ENCODE measurements at regions not wholly inside any gene's neighbourhood (a gene's known extent, or its start where the extent isn't known, plus 50 kb on each side); places are given as distances from the start of the nearest gene placed in this dataset.
"Not testable (repeated sequence)": the region's sequence is repeated elsewhere in the genome, so short reads cannot be mapped to it uniquely, and the experiment has no call there.

DNA sequence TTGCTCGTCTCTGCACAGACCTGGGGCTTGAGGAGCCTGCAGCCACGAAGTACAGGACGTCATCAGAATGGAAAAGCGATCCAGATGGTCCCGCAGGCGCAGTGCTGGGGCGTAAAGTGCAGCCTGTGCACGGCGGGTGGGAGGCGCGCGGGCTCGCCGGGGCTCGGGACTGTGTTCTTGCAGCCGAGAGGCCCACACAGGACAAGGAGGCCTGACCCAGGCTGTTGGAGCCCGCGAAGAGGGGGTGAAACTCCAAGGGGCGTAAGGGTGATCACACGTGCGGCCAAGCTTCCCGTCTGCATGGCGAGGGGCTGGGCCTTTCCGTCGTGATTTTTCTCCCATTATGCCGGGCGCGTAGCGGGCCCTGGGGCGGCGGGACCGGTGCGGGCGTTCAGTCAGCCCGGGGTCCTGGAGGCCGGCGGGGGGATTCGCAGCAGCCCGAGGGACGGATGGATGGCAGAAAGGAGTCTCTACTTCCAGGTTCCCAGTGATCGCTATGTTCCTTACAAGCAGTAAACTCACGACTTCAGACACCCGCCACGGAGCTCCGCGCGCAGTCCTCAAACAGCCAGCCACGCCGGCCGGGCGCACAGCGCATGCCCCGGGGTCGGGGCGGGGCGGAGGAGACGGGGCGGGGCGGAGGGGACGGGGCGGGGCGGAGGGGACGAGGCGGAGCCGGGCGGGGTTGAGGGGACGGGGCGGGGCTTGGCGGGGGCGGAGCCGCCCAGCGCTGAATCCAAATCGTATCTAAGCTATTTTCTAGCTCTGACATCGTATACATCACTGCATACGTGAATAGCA lies 141.0 kb upstream of the KCNJ18 start:
- Mint-ChIP-seq H3K27me3 (peaks cover 13 to 17% of the 10 kb centered on the region in 2 donors), H3K4me1 (peaks cover 11 to 33% (median 20%) of the 10 kb centered on the region in 4 donors), H3K27ac (peak overlapping the region in 5 of 7 donors; percentile 34 to 61 (median 50)), H3K36me3 (peaks cover 4% of the 10 kb centered on the region in 2 donors), H3K4me3 (peak overlapping the region; percentile 83 to 92 (median 88)), H3K9me3 (peaks cover 2 to 28% (median 15%) of the 10 kb centered on the region in 8 donors)
- ChIA-PET CTCF (ENCODE audit: partially characterized antibody) (interaction anchor here (3.2 kb wide), 1 partner anchor 38 kb away, joined by 14 read pairs; no protein-coding TSS in a partner anchor), POLR2A (ENCODE audit: partially characterized antibody) (interaction anchor here (0.8 to 1.4 kb wide), 3 partner anchors 275 to 510 kb away, joined by 3 to 7 read pairs (median 3); partner anchors contain the start of gene USP22)
- Histone ChIP-seq H3K27me3 (ENCODE audit: insufficient read depth, low read length) (no peaks in the 10 kb centered on the region), H3K4me1 (ENCODE audit: insufficient read depth, low read length) (peaks cover 18% of the 10 kb centered on the region), H3K9me3 (ENCODE audit: control insufficient read depth in 1 of 2, low read length in 2 of 2) (no peaks in the 10 kb centered on the region), H3K27ac (ENCODE audit: low read depth, low read length) (peak overlapping the region; percentile 34), H3K36me3 (ENCODE audit: insufficient read depth, low read length) (no peaks in the 10 kb centered on the region), H3K4me3 (ENCODE audit: low read length in 2 of 2) (peak overlapping the region in 1 of 2 donors; percentile 73)
- DNase-seq, result peak; percentile 74 to 81 (median 76)
- intact Hi-C loops (cut with micrococcal nuclease), result loop anchor here (1.0 to 10.0 kb wide), 3 partner anchors 269 to 1396 kb away; partner anchors contain the start of genes DHRS7B and MAP2K3

DNA sequence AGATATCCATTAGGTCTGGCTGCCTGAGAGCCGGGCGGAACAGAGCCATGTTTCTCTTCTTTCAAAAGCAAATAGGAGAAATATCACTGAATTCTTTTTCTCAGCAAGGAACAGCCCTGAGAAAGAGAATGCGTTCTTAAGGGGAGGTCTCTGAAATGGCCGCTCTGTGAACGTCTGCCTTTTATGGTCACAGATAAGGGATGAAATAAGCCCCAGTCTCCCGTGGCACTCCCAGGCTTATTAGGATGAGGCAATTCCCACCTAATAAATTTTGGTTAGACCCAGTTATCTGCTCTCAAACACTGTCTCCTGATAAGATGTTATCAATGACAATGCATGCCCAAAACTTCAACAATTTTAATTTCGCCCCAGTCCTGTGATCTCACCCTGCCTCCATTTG lies 133.4 kb upstream of the KCNJ18 start:
- POLR2A ChIA-PET (ENCODE audit: partially characterized antibody); H3K9me3 ChIP-seq (ENCODE audit: control insufficient read depth in 1 of 2, low read length in 2 of 2); DNase-seq; H3K27ac ChIP-seq (ENCODE audit: low read depth, low read length); H3K36me3 Mint-ChIP-seq; H3K4me1 Mint-ChIP-seq; H3K4me1 ChIP-seq (ENCODE audit: insufficient read depth, low read length); H3K4me3 Mint-ChIP-seq; H3K36me3 ChIP-seq (ENCODE audit: insufficient read depth, low read length); H3K4me3 ChIP-seq (ENCODE audit: low read length in 2 of 2); H3K27me3 ChIP-seq (ENCODE audit: insufficient read depth, low read length); H3K27ac Mint-ChIP-seq; CTCF ChIA-PET (ENCODE audit: partially characterized antibody): not testable (repeated sequence)
- intact Hi-C loops (cut with micrococcal nuclease), result loop anchor here (10.0 kb wide), 1 partner anchor 1404 kb away; no protein-coding TSS in a partner anchor
- Mint-ChIP-seq H3K27me3 (peaks cover 11 to 19% of the 10 kb centered on the region in 2 donors), H3K9me3 (peaks cover 4 to 50% (median 31%) of the 10 kb centered on the region in 8 donors)

DNA sequence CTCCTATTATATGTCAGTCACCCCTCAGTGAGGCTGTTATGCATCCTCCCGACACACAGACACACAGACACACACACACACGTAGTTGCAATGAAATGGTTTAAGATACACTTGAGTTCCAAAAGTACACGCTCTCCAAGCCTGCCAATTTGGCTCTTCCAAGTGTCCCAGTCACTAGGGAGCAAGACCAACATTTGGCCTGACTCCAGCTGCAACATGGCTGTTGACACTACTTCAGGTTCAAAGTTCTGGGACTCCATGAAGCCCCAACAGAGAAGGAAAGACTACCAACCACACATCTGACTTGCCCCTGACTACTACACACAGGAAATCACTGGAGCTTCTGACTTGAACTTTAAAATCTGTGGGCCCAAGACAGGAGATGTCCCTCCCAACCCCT lies 128.1 kb upstream of the KCNJ18 start:
- no peak overlapping the region for H3K27ac Mint-ChIP-seq
- intact Hi-C loops (cut with micrococcal nuclease), result no loop called here
- ChIA-PET CTCF (ENCODE audit: partially characterized antibody) (no interaction called here), POLR2A (ENCODE audit: partially characterized antibody) (no interaction called here)
- H3K4me1 ChIP-seq (ENCODE audit: insufficient read depth, low read length), result no peaks in the 10 kb centered on the region
- no peak overlapping the region for H3K4me3 ChIP-seq (ENCODE audit: low read length in 2 of 2)
- peaks cover 0 to 3% of the 10 kb centered on the region in 2 donors for H3K36me3 Mint-ChIP-seq
- H3K4me1 Mint-ChIP-seq, result no peaks in the 10 kb centered on the region
- H3K27me3 Mint-ChIP-seq, result peaks cover 5 to 25% of the 10 kb centered on the region in 2 donors
- DNase-seq, result no peak
- H3K9me3 ChIP-seq (ENCODE audit: control insufficient read depth in 1 of 2, low read length in 2 of 2), result no peaks in the 10 kb centered on the region
- H3K4me3 Mint-ChIP-seq, result no peak overlapping the region
- no peak overlapping the region for H3K27ac ChIP-seq (ENCODE audit: low read depth, low read length)
- H3K27me3 ChIP-seq (ENCODE audit: insufficient read depth, low read length), result no peaks in the 10 kb centered on the region
- H3K9me3 Mint-ChIP-seq, result peaks cover 0 to 13% (median 4%) of the 10 kb centered on the region in 8 donors
- no peaks in the 10 kb centered on the region for H3K36me3 ChIP-seq (ENCODE audit: insufficient read depth, low read length)

GRCh38 chr17:21564757-21565156 lies 127.6 kb upstream of the KCNJ18 start:
- peaks cover 0 to 14% (median 7%) of the 10 kb centered on the region in 8 donors for H3K9me3 Mint-ChIP-seq
- DNase-seq; H3K27me3 ChIP-seq (ENCODE audit: insufficient read depth, low read length); H3K36me3 ChIP-seq (ENCODE audit: insufficient read depth, low read length); H3K36me3 Mint-ChIP-seq; intact Hi-C loops (cut with micrococcal nuclease); POLR2A ChIA-PET (ENCODE audit: partially characterized antibody); H3K4me1 ChIP-seq (ENCODE audit: insufficient read depth, low read length); CTCF ChIA-PET (ENCODE audit: partially characterized antibody); H3K4me3 Mint-ChIP-seq; H3K4me1 Mint-ChIP-seq; H3K9me3 ChIP-seq (ENCODE audit: control insufficient read depth in 1 of 2, low read length in 2 of 2); H3K27ac ChIP-seq (ENCODE audit: low read depth, low read length); H3K27ac Mint-ChIP-seq; H3K4me3 ChIP-seq (ENCODE audit: low read length in 2 of 2): not testable (repeated sequence)
- H3K27me3 Mint-ChIP-seq, result peaks cover 5 to 25% of the 10 kb centered on the region in 2 donors

- H3K9me3 ChIP-seq (ENCODE audit: control insufficient read depth in 1 of 2, low read length in 2 of 2); intact Hi-C loops (cut with micrococcal nuclease); H3K4me3 ChIP-seq (ENCODE audit: low read length in 2 of 2); DNase-seq; POLR2A ChIA-PET (ENCODE audit: partially characterized antibody); H3K27ac ChIP-seq (ENCODE audit: low read depth, low read length); H3K4me1 Mint-ChIP-seq; H3K27me3 ChIP-seq (ENCODE audit: insufficient read depth, low read length); H3K27ac Mint-ChIP-seq; H3K36me3 ChIP-seq (ENCODE audit: insufficient read depth, low read length); H3K4me3 Mint-ChIP-seq; H3K36me3 Mint-ChIP-seq; CTCF ChIA-PET (ENCODE audit: partially characterized antibody); H3K4me1 ChIP-seq (ENCODE audit: insufficient read depth, low read length): not testable (repeated sequence)
- peaks cover 0 to 17% (median 10%) of the 10 kb centered on the region in 8 donors for H3K9me3 Mint-ChIP-seq
- H3K27me3 Mint-ChIP-seq, result peaks cover 9 to 11% of the 10 kb centered on the region in 2 donors
Observed at GRCh38 chr17:21570427-21570826, 121.9 kb upstream of the KCNJ18 start.

- H3K4me1 ChIP-seq (ENCODE audit: insufficient read depth, low read length); H3K27me3 Mint-ChIP-seq; H3K4me3 ChIP-seq (ENCODE audit: low read length in 2 of 2); H3K36me3 Mint-ChIP-seq; DNase-seq; H3K4me1 Mint-ChIP-seq; H3K27ac Mint-ChIP-seq; H3K27ac ChIP-seq (ENCODE audit: low read depth, low read length); H3K9me3 ChIP-seq (ENCODE audit: control insufficient read depth in 1 of 2, low read length in 2 of 2); intact Hi-C loops (cut with micrococcal nuclease); H3K27me3 ChIP-seq (ENCODE audit: insufficient read depth, low read length); H3K36me3 ChIP-seq (ENCODE audit: insufficient read depth, low read length); POLR2A ChIA-PET (ENCODE audit: partially characterized antibody); H3K4me3 Mint-ChIP-seq: not testable (repeated sequence)
- peaks cover 0 to 17% (median 10%) of the 10 kb centered on the region in 8 donors for H3K9me3 Mint-ChIP-seq
- CTCF ChIA-PET (ENCODE audit: partially characterized antibody), result interaction anchor here (0.5 kb wide), 1 partner anchor 59 kb away, joined by 3 read pairs; no protein-coding TSS in a partner anchor
Observed at GRCh38 chr17:21572148-21572547, 120.2 kb upstream of the KCNJ18 start.

DNA sequence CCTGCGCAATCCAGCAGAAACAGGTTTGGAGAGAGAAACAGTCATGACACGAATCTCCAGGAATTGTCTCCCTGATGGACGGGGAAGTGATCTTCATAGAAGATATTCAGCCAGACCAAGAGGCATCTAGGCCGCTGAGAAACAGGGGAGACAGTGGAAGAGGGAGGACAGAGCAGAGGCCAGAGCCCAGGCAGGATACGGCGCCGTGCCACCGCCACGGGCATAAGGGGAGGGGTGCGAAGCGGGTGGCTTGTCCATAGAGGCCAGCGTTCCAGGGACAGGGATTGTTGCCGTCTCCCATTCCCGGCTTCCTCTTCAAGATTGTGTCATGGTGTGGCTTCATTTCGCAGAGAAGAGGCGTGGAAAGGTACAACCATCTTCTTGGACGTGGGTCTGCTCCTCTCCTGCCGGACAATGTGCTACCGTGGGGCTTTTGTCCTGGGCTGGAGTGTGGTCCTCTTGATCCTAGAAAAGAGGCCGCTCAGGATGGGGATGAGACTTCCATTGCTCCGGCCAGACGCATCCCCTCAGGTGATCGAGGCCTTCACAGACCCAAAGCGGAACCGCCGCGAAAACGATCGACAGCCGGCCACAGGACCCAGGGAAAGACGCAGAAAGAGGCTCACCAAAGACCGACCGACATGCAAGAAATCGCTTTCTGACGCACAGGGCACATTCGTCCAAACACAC lies 118.9 kb upstream of the KCNJ18 start:
- H3K4me3 ChIP-seq (ENCODE audit: low read length in 2 of 2); POLR2A ChIA-PET (ENCODE audit: partially characterized antibody); CTCF ChIA-PET (ENCODE audit: partially characterized antibody); H3K36me3 Mint-ChIP-seq; H3K27me3 ChIP-seq (ENCODE audit: insufficient read depth, low read length); H3K4me1 Mint-ChIP-seq; DNase-seq; intact Hi-C loops (cut with micrococcal nuclease); H3K9me3 ChIP-seq (ENCODE audit: control insufficient read depth in 1 of 2, low read length in 2 of 2); H3K36me3 ChIP-seq (ENCODE audit: insufficient read depth, low read length); H3K4me1 ChIP-seq (ENCODE audit: insufficient read depth, low read length); H3K27ac ChIP-seq (ENCODE audit: low read depth, low read length): not testable (repeated sequence)
- Mint-ChIP-seq H3K27me3 (peaks cover 9 to 11% of the 10 kb centered on the region in 2 donors), H3K9me3 (peaks cover 0 to 17% (median 10%) of the 10 kb centered on the region in 8 donors), H3K4me3 (peak overlapping the region in 6 of 8 donors; percentile 49 to 77 (median 68)), H3K27ac (peak overlapping the region in 2 of 7 donors; percentile 15 to 79)
